Pancreas (tissue), 10 donors: ENCODE measurements at regions not wholly inside any gene's neighbourhood (a gene's known extent, or its start where the extent isn't known, plus 50 kb on each side); places are given as distances from the start of the nearest gene placed in this dataset.
"Not testable (repeated sequence)": the region's sequence is repeated elsewhere in the genome, so short reads cannot be mapped to it uniquely, and the experiment has no call there.

Experiments
- ATAC-seq, 4 donors: fragments of 200-7000 bp; cut with Tn5 transposase; one replicate each; pipeline versions ENCODE4 v1.8.0 to v1.9.1; 2020; ENCODE audit warnings: mild to moderate bottlenecking in 4 of 4, moderate library complexity in 4 of 4
- DNase-seq, 6 donors: peaks; one replicate each; pipeline ENCODE4 v3.0.0-alpha.2; 2020
- FAIRE-seq: peaks from 2 replicates; lab custom pipeline; 2012; peaks lifted over from hg19 to GRCh38; lab: Jason Lieb, UNC
- H3K27ac ChIP-seq, 4 donors: fragments of 200-600 bp; sonication (generic); 1 replicate in 3 of 4; 2 replicates in 1 of 4; pipeline versions ENCODE4 v1.5.0 to v1.8.0; 2020
- H3K27me3 ChIP-seq, 4 donors: fragments of 200-600 bp; one replicate each; pipeline ENCODE4 v1.8.0; 2021
- H3K36me3 ChIP-seq, 3 donors: fragments of 200-600 bp; sonication (generic) in 1 of 3; one replicate each; pipeline versions ENCODE4 v1.5.0 to v1.8.0; 2020 to 2021
- H3K4me1 ChIP-seq, 3 donors: fragments of 200-600 bp; one replicate each; pipeline ENCODE4 v1.8.0; 2021
- H3K4me3 ChIP-seq, 4 donors: fragments of 200-600 bp; sonication (generic) in 2 of 4; one replicate each; pipeline versions ENCODE4 v1.5.0 to v1.8.0; 2020 to 2021
- H3K9me3 ChIP-seq, 4 donors: fragments of 200-600 bp; one replicate each; pipeline ENCODE4 v1.8.0; 2021
- CTCF ChIP-seq, 4 donors: fragments of 200-600 bp; sonication (generic) in 3 of 4; IDR thresholded peaks; one replicate each; pipeline versions ENCODE4 v1.5.0 to v1.8.0; 2021; ENCODE audit warnings: antibody characterized with exemption in 4 of 4
- WGBS, 2 donors: extraction: QIAGEN DNeasy Blood & Tissue Kit; methylation state at CpG; one replicate each; pipeline ENCODE4 v1.1.7; 2013; 5-methylcytosine and 5-hydroxymethylcytosine counted together
- intact Hi-C, 3 donors: fragments of 100-400 bp; cut with DNase I; formaldehyde crosslinking; loops; one replicate each; pipeline versions ENCODE4 v1.11.1 to v1.14.2; 2022
- donor health status: healthy with polysubstance abuse.
- donor health status: DM: no; HTN: no; CAD: no; lungs with moderate emphysema.
- donor health status: DM: no; HTN: no; CAD: no.
- donor health status: control.
- donor health status: control.
- donor health status: Bipolar disorder and iron deficiency.
- donor health status: DM: yes; HTN: yes; CAD: no.
- donor health status: DM: no; HTN: no; CAD: no.
- donor health status: DM: no; HTN: no; CAD: no.
- donor health status: DM: yes; HTN: yes; CAD: no.

DNA sequence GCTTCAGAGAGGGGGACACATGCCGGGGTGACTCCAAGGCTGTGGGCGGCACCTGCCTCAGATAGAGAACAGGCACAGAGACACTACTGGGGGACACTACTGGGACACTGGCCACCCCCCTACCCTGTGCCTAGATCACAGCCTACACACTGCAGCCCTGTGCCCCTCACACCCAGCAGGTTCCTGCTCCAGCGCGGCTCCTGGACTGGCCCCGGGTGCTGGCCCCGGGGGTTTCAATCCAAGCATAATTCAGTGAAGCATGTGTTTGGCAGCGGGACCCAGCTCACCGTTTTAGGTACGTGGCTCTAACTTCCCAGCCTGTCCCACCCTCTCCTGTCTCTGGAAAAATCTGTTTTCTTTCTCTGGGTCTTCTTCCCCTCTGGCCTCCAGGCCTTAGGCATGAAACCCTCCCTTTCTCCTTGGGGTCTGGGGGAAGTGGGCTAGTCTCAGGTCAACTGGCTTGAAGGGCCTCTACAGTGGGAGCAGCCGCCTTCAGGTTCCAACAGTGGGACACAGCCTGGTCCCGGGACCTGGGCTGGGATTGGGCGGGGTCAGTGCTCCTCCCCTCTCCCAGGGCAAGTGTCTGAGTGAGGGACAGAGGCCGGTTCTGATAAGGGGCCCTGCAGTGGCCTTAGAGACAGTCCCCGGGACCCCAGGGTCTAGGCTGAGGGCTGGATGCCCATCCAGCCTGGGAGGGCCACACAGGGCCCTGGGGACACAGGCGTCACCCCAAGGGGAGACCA lies 98.8 kb downstream of the CRYBB2 start:
- DNase-seq: peak in 1 of 6 donors; percentile 40
- ATAC-seq: no peak
- H3K36me3 ChIP-seq: no peaks in the 10 kb centered on the region
- TF ChIP-seq CTCF (IDR thresholded peaks at IDR 0.05): no peak
- intact Hi-C loops: no loop called here
- H3K9me3 ChIP-seq: no peaks in the 10 kb centered on the region
- no peak overlapping the region for H3K4me3 ChIP-seq
- WGBS, 2 donors: 67% methylated on average over 11 to 15 of the region's 15 CpGs
- H3K27me3 ChIP-seq: no peaks in the 10 kb centered on the region
- no peak for FAIRE-seq
- no peak overlapping the region for H3K27ac ChIP-seq
- H3K4me1 ChIP-seq: no peaks in the 10 kb centered on the region

GRCh38 chr22:25327018-25327755 lies 107.7 kb downstream of the CRYBB2 start:
- intact Hi-C loops: no loop called here
- 68 to 71% methylated on average over 16 of the region's 17 CpGs for WGBS, 2 donors
- Histone ChIP-seq H3K27me3 (no peaks in the 10 kb centered on the region), H3K27ac (no peak overlapping the region), H3K36me3 (no peaks in the 10 kb centered on the region), H3K4me3 (no peak overlapping the region), H3K4me1 (no peaks in the 10 kb centered on the region), H3K9me3 (no peaks in the 10 kb centered on the region)
- no peak for TF ChIP-seq CTCF (IDR thresholded peaks at IDR 0.05)
- peak in 2 of 4 donors; percentile 56 to 71 for ATAC-seq
- no peak for DNase-seq
- no peak for FAIRE-seq

GRCh38 chr22:25331050-25331449 lies 111.6 kb downstream of the CRYBB2 start:
- DNase-seq: no peak
- no peak overlapping the region for H3K27ac ChIP-seq
- 74 to 79% methylated on average over 4 of the region's 4 CpGs for WGBS, 2 donors
- H3K9me3 ChIP-seq: no peaks in the 10 kb centered on the region
- no peaks in the 10 kb centered on the region for H3K4me1 ChIP-seq
- intact Hi-C loops: no loop called here
- FAIRE-seq: no peak
- no peak for ATAC-seq
- no peak overlapping the region for H3K4me3 ChIP-seq
- H3K27me3 ChIP-seq: no peaks in the 10 kb centered on the region
- TF ChIP-seq CTCF (IDR thresholded peaks at IDR 0.05): no peak
- H3K36me3 ChIP-seq: no peaks in the 10 kb centered on the region

DNA sequence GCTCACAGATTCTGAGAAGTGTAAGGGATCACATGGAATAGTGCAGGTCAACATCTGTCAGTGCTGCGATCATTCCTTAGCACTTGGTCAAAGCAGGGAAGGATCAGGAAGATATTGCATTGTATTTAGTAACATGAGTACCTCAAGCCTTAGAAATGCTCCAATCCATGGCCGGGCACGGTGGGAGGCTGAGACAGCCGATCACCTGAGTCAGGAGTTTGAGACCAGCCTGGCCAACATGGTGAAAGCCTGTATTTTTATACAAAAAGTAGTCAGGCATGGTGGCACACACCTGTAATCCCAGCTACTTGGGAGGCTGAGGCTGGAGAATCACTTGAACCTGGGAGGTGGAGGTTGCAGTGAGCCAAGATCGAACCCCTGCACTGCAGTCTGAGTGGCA lies 112.5 kb downstream of the CRYBB2 start:
- intact Hi-C loops, H3K27ac ChIP-seq, H3K36me3 ChIP-seq, H3K27me3 ChIP-seq, ATAC-seq, H3K9me3 ChIP-seq, FAIRE-seq, H3K4me1 ChIP-seq, DNase-seq, H3K4me3 ChIP-seq: not testable (repeated sequence)
- WGBS, 2 donors: 84 to 94% methylated on average over 5 of the region's 5 CpGs

DNA sequence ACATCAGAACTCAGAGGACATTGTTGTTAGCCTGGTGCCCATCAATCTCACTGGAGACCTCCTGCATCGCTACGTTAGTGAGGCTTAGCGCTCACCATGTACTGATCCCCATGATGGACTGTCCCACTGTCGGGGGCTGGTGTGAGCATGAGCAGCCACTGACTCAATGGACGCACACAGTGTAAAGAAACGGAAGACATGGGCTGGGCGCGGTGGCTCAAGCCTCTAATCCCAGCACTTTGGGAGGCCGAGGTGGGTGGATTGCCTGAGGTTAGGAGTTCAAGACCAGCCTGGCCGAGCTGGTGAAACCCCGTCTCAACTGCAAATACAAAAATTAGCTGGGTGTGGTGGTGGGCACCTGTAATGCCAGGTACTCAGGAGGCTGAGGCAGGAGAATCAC lies 112.9 kb downstream of the CRYBB2 start:
- Histone ChIP-seq H3K9me3 (no peaks in the 10 kb centered on the region), H3K4me3 (no peak overlapping the region), H3K27ac (no peak overlapping the region), H3K27me3 (no peaks in the 10 kb centered on the region), H3K4me1 (no peaks in the 10 kb centered on the region), H3K36me3 (no peaks in the 10 kb centered on the region)
- no peak for DNase-seq
- TF ChIP-seq CTCF (IDR thresholded peaks at IDR 0.05): no peak
- FAIRE-seq: no peak
- intact Hi-C loops: no loop called here
- ATAC-seq: no peak
- 92 to 95% methylated on average over 11 of the region's 11 CpGs for WGBS, 2 donors
